Muscle of arm (tissue), 1 donor: ENCODE measurements at regions not wholly inside any gene's neighbourhood (a gene's known extent, or its start where the extent isn't known, plus 50 kb on each side); places are given as distances from the start of the nearest gene placed in this dataset.
"Not testable (repeated sequence)": the region's sequence is repeated elsewhere in the genome, so short reads cannot be mapped to it uniquely, and the experiment has no call there.

Experiments used
- DNase-seq: peaks from one replicate; pipeline ENCODE4 v3.0.0-alpha.2; 2013

DNA sequence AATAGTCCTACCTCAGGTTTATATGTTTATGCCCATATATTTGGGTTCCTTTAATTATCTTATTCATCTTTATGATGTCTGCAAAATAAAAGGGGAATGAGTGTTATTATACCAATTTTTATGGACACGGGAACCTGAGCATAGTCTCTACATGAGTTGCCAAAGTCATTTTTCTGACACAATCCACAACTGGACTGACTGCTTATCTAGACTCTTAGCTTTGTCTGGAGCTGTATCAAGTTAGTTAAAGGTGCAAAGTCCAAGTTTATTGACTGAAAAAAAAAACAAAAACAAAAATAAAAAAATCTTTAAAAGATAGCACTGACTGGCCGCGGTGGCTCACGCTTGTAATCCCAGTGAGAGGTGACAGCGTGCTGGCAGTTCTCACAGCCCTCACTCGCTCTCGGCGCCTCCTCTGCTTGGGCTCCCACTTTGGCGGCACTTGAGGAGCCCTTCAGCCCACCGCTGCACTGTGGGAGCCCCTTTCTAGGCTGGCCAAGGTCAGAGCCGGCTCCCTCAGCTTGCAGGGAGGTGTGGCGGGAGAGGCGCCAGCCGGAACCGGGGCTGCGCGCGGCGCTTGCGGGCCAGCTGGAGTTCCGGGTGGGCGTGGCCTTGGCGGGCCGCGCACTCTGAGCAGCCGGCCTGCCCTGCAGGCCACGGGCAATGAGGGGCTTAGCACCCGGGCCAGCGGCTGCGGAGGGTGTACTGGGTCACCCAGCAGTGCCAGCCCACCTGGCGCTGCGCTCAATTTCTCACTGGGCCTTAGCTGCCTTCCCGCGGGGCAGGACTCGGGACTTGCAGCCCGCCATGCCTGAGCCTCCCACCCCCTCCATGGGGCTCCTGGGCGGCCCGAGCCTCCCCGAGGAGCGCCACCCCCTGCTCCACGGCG lies 116.6 kb upstream of the MBNL1 start:
- not testable (repeated sequence) for DNase-seq

DNA sequence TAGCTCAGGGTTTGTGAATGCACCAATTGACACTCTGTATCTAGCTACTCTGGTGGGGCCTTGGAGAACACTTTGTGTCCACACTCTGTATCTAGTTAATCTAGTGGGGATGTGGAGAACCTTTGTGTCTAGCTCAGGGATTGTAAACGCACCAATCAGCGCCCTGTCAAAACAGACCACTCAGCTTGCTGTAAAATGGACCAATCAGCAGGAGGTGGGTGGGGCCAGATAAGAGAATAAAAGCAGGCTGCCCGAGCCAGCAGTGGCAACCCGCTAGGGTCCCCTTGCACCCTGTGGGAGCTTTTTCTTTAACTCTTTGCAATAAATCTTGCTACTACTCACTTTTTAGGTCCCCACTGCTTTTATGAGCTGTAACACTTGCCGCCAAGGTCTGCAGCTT lies 115.6 kb upstream of the MBNL1 start:
- not testable (repeated sequence) for DNase-seq

DNA sequence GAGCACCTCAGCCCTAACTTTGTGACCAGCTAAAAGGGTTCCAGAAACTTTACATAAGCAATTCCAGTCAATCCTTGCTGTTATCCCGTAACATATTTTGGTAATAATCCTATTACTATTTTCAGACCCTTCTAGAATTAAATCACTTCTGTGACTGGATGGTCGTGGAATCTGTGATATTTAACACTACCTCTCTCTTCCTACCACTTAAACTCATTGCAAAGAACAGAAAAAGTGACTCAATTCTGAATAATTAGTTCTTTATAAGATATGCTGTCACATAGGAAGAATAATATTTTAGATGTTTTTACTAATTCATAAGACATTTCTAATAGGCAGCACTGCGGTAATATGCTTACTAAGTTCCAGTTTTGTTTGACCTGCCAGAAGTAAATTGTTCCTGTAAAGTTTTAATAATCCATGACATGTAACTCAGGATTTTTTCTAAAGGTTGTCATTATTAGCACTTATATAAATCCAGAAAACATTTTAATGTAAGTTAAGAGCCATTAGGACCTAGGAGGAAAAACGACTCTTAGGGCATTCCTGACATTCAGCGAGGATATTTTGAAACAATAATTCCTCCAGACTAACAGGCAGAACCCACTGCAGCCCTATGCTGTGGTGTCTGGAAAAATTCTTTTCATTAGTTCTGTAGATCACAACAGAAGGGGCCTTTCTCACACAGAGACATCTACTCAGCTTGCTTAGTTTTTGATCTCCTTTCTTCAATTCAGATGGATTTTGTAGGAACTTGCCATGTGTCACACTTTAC lies 113.3 kb upstream of the MBNL1 start:
- DNase-seq, result no peak

GRCh38 chr3:152156880-152157279 lies 111.8 kb upstream of the MBNL1 start:
- DNase-seq, result no peak

DNA sequence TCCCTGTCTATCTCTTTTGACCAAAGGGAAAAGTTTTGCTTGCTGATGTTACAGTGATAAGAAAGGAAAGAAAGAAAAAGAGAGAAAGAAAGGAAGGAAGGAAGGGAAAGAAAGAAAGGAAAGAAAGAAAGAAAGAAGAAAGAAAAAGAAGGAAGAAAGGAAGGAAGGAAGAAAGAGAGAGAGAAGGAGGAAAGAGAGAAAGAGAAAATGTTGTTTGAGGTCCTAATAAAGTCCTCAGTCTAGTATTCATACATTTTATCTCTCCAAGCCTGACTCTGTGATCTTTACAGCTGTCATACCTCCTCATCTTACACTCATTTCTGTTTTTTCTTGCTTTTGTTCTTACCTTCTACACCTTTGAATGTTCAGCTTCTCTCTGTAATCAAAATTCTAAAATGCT lies 111.4 kb upstream of the MBNL1 start:
- no peak for DNase-seq

- DNase-seq, result no peak
Observed at GRCh38 chr3:152159328-152159727, 109.4 kb upstream of the MBNL1 start.

DNA sequence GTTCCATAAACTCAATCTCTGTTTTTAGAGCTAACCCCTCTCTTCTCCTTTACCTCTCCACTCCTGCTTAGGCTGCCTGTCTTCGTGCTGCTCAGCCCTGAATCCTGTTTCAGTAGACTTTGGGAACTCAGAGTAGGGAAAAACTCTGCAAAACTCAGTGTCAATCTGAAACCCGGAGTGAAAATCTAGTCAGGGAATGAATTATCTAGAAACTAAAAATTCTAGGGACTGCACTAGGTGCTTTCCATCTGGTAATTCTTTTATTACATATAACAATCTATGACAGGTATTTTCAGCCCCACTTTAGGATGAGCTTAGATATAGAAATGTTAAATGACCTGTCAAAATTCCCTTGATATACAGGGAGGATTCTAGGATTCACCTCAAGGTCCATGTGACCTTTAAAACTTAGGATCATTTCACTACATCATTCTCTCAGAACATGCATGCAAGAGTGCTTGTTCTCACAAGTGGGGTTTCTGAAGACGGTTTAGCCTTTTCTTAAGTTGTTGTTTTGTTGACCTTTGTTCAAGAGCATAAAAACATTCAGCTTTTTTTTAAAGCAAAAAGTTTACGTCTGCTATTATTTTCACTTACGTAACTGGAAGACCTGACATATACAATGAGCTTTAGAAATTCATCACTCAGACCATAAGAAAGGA lies 108.2 kb upstream of the MBNL1 start:
- DNase-seq, result no peak

GRCh38 chr3:152172460-152172859 lies 96.3 kb upstream of the MBNL1 start:
- no peak for DNase-seq

GRCh38 chr3:152173627-152174026 lies 95.1 kb upstream of the MBNL1 start:
- no peak for DNase-seq

DNA sequence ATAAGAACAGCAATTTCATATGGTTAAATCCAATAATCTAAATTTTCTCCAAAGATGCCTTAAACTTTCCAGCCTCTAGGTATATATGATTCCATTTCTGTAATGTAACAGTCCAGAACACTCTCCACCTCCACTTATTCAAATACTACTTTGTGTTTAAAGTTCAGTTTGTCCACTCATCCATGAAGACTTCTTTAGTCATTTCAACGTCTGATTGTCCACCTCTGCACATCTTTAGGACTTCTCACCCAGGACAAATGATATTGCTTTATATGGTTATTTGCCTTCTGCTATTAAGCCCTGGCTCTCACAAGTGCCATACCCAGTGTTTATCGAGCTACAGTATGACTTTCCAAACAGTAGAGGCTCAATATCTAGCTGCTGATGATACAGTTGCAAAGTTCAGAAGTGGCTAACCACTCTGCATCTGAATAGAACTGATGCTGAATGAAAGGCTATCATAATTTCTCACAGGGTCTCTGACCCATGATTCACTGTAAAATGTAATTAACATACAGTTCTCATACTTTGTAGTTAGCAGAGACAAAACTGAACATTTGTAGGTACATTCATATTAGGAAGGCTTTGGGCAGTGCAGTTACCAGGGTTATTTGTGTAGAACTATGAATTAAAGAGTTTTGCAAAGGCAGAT lies 93.7 kb upstream of the MBNL1 start:
- DNase-seq, result no peak

DNA sequence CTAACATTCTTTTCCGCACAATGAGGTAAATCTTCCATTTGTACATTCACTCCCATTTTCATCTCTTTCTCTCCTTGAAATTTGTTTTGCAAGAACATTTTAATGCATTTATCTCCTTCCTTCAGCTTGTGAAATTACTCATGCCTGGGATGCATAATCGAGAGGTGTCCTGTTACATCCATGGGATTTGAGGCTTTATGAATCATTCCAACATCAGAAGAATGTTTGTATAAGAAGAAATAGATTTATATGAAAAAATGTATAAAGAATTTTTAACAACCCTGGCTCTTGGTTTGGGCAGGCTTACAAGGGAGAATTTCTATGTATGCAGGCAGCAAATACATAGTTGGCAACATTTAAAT lies 93.2 kb upstream of the MBNL1 start:
- DNase-seq, result peak; percentile 35

GRCh38 chr3:152176241-152176640 lies 92.5 kb upstream of the MBNL1 start:
- no peak for DNase-seq

DNA sequence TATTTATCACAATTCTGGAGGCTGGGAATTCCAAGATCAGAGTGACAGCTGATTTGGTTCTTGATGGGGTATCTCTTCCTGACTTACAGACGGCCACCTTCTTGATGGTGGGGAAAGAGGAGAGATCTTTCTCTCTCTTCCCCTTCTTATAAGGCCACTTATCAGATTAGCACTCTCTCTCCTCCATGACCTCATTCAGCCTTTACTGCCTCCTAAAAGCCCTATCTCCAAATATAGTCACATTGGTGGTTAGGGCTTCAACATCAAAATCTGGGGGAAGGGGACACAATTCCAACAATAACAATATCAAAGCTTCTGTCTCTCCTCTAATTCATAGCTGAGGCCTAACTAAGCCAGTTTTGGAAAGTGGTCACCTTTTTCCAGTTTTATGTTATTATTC lies 91.7 kb upstream of the MBNL1 start:
- no peak for DNase-seq

DNA sequence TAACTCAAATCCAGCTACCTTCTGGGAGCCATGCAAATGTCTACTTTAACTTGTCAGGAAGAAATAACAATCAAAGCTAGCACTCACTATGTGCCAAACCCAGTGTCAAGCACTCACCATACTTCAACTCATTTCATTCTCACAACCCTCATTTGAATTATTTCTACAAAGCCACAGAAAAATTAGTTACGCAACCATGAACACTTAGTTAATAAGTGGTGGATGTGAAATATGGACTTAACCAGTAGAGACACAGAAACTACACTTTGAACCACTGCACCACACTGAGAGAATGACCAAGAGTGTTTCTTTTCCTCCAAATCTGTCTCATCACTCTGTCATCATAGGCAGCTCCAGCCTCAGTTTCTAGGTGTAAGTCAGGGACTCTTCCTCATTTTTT lies 91.0 kb upstream of the MBNL1 start:
- DNase-seq, result no peak

GRCh38 chr3:152183473-152183872 lies 85.3 kb upstream of the MBNL1 start:
- DNase-seq, result no peak

DNA sequence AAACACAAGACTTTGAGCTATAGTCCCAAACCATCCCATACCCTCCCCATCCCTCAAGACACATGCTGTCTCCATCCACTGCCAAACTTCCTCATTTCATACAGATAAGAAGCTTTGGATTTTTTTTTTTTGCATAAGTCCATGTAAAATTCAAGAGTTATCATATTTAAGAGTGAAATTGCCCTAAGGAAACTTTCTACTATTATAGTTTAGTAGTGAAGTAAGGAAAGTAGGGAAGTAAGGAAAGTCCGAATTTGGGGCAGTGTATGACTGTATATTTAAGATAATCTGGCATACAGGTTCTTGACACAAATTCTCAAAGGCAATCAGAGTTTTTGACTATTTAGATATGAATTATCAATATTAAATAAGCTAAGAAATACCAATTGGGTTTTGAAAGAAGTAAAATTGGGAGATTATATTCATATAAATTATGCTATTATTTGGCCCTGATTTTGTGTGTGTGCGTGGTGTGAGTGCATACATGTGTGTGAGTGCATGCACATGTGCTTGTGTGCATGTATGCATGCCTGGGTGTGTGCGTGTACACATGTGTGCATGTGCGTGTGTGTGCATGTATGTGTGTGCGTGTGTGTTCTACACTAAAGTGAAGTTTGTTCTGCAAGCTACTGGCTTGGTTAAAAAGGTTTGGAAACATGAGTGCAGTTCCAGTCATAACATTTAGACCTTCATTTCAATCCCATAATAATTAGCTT lies 83.6 kb upstream of the MBNL1 start:
- no peak for DNase-seq

GRCh38 chr3:152185891-152186630 lies 82.7 kb upstream of the MBNL1 start:
- DNase-seq, result no peak

GRCh38 chr3:152190636-152191183 lies 78.0 kb upstream of the MBNL1 start:
- DNase-seq, result no peak

DNA sequence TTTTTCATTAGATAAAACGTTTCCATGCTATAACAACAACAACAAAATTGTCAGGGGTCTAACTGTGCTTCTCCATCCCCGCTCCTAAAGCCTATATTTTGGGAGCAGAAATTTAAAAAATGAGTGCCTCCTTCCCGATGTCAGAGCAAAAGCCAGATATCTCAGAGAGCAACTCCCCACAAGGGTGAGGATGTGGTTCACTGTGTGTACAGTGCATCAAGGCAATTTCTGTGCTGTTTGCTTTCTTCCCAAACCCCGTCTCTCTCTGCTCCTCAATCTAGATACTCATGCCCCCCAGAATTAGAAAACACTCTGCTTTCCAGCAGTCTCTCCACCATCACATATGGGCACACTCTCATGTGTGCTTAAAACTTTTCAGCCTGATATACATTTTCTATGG lies 76.7 kb upstream of the MBNL1 start:
- no peak for DNase-seq

DNA sequence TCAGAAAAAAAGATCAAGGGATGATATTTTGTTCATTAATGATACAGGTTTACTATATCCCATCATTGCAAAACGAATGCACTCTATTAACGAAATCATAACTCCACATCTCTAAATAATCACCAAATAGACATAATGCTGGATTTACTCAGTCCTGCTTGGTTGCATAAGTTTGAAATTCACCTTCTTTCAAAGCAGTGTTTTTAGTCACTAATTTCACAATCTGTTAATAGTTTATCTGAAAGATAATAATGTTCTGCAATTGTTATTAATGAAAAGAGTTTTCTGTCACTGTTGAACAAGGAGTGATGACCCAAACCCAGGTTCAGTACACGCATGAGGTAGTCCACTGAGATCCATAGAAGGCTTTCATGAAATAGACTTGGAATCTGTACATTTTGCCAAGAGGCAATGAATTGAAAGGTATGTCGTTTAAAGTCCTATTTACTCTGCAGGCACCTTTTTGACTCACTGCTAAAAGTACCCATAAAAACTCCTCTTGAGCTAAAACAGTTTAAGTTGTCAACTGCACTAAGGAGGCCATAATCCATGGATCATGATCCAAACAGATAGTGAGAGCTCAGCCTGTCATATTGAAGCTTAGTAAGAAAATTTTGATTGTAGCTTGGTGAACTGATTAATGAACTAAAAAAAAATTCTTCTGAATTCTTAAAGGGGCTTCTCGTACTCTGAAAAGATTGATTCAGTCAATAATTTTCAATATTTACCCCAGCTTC lies 75.6 kb upstream of the MBNL1 start:
- no peak for DNase-seq
